SKM-1 treated with dmso at 0.1 percent for 144 hours (cell line): ENCODE measurements at regions not wholly inside any gene's neighbourhood (a gene's known extent, or its start where the extent isn't known, plus 50 kb on each side); places are given as distances from the start of the nearest gene placed in this dataset.

ENCODE experiments used
- DNase-seq: peaks from one replicate; lab custom pipeline; 2025; ENCODE audit not compliant: unreplicated experiment; lab: John Stamatoyannopoulos, UW

GRCh38 chr2:128490321-128490720 is 171.7 kb upstream of the HS6ST1 start:
- DNase-seq, result no peak

- DNase-seq, result no peak
These were observed 172.4 kb upstream of the HS6ST1 start for GRCh38 chr2:128490881-128491691.

GRCh38 chr2:128491692-128492244 is 173.1 kb upstream of the HS6ST1 start:
- no peak for DNase-seq

DNA sequence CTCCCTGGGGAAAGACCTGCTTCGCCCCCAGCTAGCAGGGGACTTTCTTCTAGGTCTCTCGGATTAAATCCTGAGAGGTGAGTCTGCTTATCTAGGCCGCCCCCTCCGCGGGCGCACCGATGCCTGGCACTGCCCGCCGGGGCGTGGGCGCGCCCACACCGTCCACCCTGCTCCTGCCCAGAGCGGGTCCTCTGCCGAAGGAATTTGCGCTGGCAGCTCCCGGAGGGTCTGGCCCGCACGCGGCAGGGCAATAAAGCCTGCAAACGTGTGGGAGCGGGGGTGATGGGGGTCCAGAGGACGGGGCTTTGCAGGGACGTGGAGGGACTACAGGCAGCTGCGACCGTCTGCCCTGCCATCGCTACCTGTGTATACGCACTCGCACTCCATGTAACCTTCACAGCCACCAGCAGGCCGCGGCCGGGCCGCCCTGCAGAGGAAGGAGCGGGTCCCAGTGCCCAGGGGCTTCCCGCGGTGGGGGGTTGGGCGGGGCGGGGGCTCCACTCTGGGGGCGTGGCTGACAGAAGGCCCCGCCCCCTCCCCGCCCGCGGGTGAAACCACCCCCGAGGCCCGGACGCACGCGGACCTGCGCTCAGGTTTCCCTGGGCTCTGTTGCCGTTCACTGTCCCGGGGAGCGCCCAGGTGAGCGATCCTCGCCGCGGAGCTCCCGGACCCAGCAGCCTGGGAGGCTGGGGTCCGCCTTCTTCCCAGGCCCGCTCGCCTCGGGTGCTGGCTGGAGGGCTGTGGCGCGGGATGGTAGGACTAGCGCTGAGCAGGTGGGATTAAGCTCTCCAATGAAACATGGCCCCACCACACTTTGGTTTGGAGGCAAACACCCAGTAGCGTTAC is 174.5 kb upstream of the HS6ST1 start:
- DNase-seq, result no peak

GRCh38 chr2:128493880-128494279 is 175.2 kb upstream of the HS6ST1 start:
- DNase-seq, result no peak

GRCh38 chr2:128494307-128494639 is 175.6 kb upstream of the HS6ST1 start:
- no peak for DNase-seq

GRCh38 chr2:128494640-128495321 is 176.1 kb upstream of the HS6ST1 start:
- DNase-seq, result no peak

GRCh38 chr2:128495996-128496547 is 177.4 kb upstream of the HS6ST1 start:
- no peak for DNase-seq

GRCh38 chr2:128496700-128497099 is 178.0 kb upstream of the HS6ST1 start:
- no peak for DNase-seq

- DNase-seq, result no peak
These were observed 178.8 kb upstream of the HS6ST1 start for GRCh38 chr2:128497461-128497860.

DNA sequence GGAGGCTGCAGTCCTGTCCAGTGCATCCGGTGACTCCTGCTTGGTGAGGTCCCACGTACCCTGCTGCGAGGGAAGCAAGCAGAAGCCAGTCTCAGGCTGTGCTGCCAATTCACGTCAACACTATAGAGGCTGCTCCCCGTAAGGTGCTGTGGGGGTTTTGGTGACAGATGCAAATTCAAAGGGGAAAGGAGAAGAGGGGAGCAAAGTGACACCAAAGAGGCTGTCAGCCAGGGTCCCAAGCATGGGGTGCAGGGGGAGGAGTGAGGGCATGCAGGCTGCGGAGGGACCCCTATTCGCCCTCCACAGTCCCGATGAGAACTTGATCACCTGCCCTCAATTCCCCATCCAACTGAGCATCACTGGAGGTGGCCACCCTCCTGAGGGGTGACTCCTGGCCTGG is 179.4 kb upstream of the HS6ST1 start:
- DNase-seq, result no peak

GRCh38 chr2:128498589-128498988 is 179.9 kb upstream of the HS6ST1 start:
- no peak for DNase-seq

- no peak for DNase-seq
These were observed 180.9 kb upstream of the HS6ST1 start for GRCh38 chr2:128499367-128500137.

DNA sequence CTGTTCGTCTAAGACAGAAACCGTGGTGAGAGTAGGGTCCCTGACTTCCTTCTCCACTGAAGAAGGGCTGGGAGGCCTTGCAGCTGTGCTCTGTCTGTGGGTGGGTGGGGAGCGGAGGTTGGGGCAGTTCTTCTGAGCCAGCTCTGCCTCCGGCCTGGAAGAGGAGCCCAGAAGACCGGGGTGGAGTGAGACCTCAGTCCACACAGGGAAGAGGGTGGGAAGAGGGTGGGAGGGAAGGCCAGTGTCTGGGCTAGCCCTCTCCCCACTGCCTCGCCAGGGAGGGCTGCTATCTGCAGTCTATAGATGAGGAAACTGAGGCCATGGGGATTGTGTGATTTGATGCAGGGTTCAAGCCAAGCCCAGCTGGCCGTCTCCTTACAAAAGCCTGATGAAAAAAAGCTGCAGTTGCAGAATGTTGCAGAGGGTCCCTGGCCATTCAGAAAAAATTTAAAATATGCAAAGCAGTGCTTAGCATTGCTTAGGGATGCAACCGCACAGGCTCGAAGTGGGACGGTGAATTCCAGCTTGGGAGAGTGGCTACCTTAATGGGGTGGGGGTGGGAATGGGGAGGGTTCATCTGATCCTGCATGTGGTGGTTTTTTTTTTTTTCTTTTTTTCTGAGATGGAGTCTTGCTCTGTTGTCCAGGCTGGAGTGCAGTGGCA is 181.6 kb upstream of the HS6ST1 start:
- DNase-seq, result no peak

- no peak for DNase-seq
These were observed 182.5 kb upstream of the HS6ST1 start for GRCh38 chr2:128501006-128501690.

DNA sequence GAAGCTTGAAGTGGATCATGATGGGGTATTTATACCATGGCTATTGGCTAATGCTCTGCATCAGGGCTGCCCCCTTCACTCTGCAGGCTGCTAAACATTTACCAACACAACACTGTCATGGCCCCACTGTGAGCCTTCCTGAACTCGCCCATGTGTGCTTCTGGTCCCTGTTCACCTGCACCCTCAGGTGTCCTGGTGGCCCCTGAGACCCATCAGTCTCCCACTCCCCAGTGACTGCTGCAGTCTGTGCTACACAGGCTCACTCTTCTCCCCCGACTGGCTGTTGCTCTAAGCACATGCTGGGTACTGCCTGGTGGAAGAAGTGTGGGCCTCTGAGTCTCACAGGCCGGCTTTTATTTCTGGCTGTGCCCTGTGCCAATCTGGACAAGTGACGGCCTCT is 183.0 kb upstream of the HS6ST1 start:
- no peak for DNase-seq

- DNase-seq, result no peak
These were observed 183.5 kb upstream of the HS6ST1 start for GRCh38 chr2:128502200-128502599.

- DNase-seq, result no peak
These were observed 184.1 kb upstream of the HS6ST1 start for GRCh38 chr2:128502638-128503246.
